Keratinocyte (primary cell): ENCODE measurements at regions not wholly inside any gene's neighbourhood (a gene's known extent, or its start where the extent isn't known, plus 50 kb on each side); places are given as distances from the start of the nearest gene placed in this dataset.

Experiments used
- DNase-seq: peaks from one replicate; pipeline ENCODE4 v3.0.0-alpha.2; 2011; ENCODE audit warnings: low read depth, missing footprints, low spot score
- FAIRE-seq: peaks from 2 replicates; lab custom pipeline; 2011; peaks lifted over from hg19 to GRCh38; lab: Jason Lieb, UNC
- H2AFZ ChIP-seq: 2 replicates; pipeline ENCODE4 v1.6.0; 2012; ENCODE audit warnings: low read length, control low read depth, inconsistent platforms; ENCODE audit not compliant: control insufficient read depth
- H3K27ac ChIP-seq: 2 replicates; pipeline ENCODE4 v1.5.1; 2011; ENCODE audit warnings: low read length; ENCODE audit not compliant: control insufficient read depth, insufficient read depth
- H3K27me3 ChIP-seq: 3 replicates; pipeline ENCODE4 v1.6.0; 2011; ENCODE audit warnings: low read length; ENCODE audit not compliant: control insufficient read depth, insufficient read depth; ENCODE audit errors: extremely low read depth
- H3K36me3 ChIP-seq, 2 experiments: 2 replicates in 1 of 2; 3 replicates in 1 of 2; pipeline ENCODE4 v1.5.1; 2011; ENCODE audit warnings: low read length in 2 of 2, mild to moderate bottlenecking in 1 of 2; ENCODE audit not compliant: control insufficient read depth in 2 of 2, insufficient read depth in 2 of 2; ENCODE audit errors: extremely low read depth in 1 of 2
- H3K4me1 ChIP-seq: 3 replicates; pipeline ENCODE4 v1.5.1; 2011; ENCODE audit warnings: low read length; ENCODE audit not compliant: control insufficient read depth, insufficient read depth; ENCODE audit errors: extremely low read depth
- H3K4me2 ChIP-seq: 3 replicates; pipeline ENCODE4 v1.6.0; 2011; ENCODE audit warnings: low read depth, low read length; ENCODE audit not compliant: control insufficient read depth, insufficient read depth; ENCODE audit errors: extremely low read depth
- H3K4me3 ChIP-seq, 3 experiments: fragments of 200-600 bp in 1 of 3; sonication (generic) in 1 of 3; 2 replicates in 2 of 3; 3 replicates in 1 of 3; pipeline ENCODE4 v1.5.1; 2011 to 2016; ENCODE audit warnings: low read length in 3 of 3, mild to moderate bottlenecking in 3 of 3, control low read depth in 2 of 3, inconsistent platforms in 1 of 3, low read depth in 1 of 3, mixed read lengths in 1 of 3, mixed run types in 1 of 3, moderate library complexity in 1 of 3; ENCODE audit not compliant: control insufficient read depth in 2 of 3, insufficient read depth in 2 of 3; ENCODE audit errors: extremely low read depth in 1 of 3
- H3K79me2 ChIP-seq: 2 replicates; pipeline ENCODE4 v1.6.0; 2012; ENCODE audit warnings: low read length; ENCODE audit not compliant: control insufficient read depth, insufficient read depth
- H3K9ac ChIP-seq: 3 replicates; pipeline ENCODE4 v1.6.0; 2011; ENCODE audit warnings: low read length; ENCODE audit not compliant: control insufficient read depth, insufficient read depth; ENCODE audit errors: extremely low read depth
- H3K9me1 ChIP-seq: 3 replicates; pipeline ENCODE4 v1.6.0; 2011; ENCODE audit warnings: low read length; ENCODE audit not compliant: control insufficient read depth, insufficient read depth; ENCODE audit errors: extremely low read depth
- H3K9me3 ChIP-seq: 2 replicates; pipeline ENCODE4 v1.5.1; 2012; ENCODE audit warnings: low read depth, low read length; ENCODE audit not compliant: control insufficient read depth
- H4K20me1 ChIP-seq: 3 replicates; pipeline ENCODE4 v1.6.0; 2011; ENCODE audit warnings: low read length; ENCODE audit not compliant: control insufficient read depth, insufficient read depth; ENCODE audit errors: extremely low read depth
- CTCF ChIP-seq, 3 experiments: IDR thresholded peaks in 1 of 3; conservative IDR thresholded peaks in 1 of 3; optimal IDR thresholded peaks in 1 of 3; 2 replicates in 2 of 3; 3 replicates in 1 of 3; pipeline versions ENCODE3 to v1.5.1; 2011; ENCODE audit warnings: low read length in 3 of 3, mild to moderate bottlenecking in 3 of 3, moderate library complexity in 2 of 3, control low read depth in 1 of 3, inconsistent platforms in 1 of 3; ENCODE audit not compliant: insufficient read depth in 2 of 3; ENCODE audit errors: extremely low read depth in 1 of 3
- EZH2 ChIP-seq: IDR thresholded peaks from one replicate; pipeline ENCODE4 v1.6.1; 2012; ENCODE audit warnings: inconsistent platforms, mild to moderate bottlenecking, low read length, moderate library complexity
- dilution Hi-C: fragments of 300-500 bp; cut with MboI; formaldehyde crosslinking; loops from one replicate; pipeline ENCODE4 v1.7.0; 2020; ENCODE audit warnings: low sequenced_read_pairs; ENCODE audit not compliant: extremely low pct_ligation_motif_present

DNA sequence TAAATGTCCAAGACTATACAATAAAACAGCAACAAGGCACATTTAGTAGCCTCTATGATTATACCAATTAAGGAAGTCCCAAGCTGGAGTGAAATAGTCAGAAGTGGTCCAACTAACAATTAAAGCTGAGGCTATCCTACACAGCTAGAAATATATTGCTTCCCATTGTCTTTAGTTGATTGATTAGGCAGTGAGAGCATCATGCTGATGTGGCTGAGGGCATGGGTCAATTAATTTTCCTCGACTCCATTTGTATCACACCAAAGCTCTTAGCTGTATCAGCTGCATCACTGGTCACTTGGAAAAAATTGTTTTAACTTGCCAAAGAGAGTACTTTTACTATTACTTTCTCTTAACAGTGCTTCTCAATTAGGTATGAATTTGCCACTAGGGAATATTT, 328.7 kb upstream of the NT5E start:
- TF ChIP-seq EZH2: no peak
- TF ChIP-seq CTCF (optimal IDR thresholded peaks at IDR 0.05 in 1 of 3, IDR thresholded peaks at IDR 0.05 in 1 of 3, conservative IDR thresholded peaks at IDR 0.05 in 1 of 3; ENCODE audit: extremely low read depth in 1 of 3, insufficient read depth in 2 of 3, low read length in 3 of 3): no peak
- FAIRE-seq (no peak), DNase-seq (no peak)
- H3K9ac ChIP-seq: no peak overlapping the region
- H3K27me3 ChIP-seq: no peaks in the 10 kb centered on the region
- H3K27ac ChIP-seq: no peak overlapping the region
- dilution Hi-C loops: no loop called here
- H3K4me3 ChIP-seq: no peak overlapping the region
- H2AFZ ChIP-seq: no peak overlapping the region
- no peaks in the 10 kb centered on the region for H3K9me1 ChIP-seq
- H3K9me3 ChIP-seq: no peaks in the 10 kb centered on the region
- H3K4me1 ChIP-seq: no peaks in the 10 kb centered on the region
- H3K36me3 ChIP-seq: no peaks in the 10 kb centered on the region
- H3K79me2 ChIP-seq: no peaks in the 10 kb centered on the region
- no peaks in the 10 kb centered on the region for H4K20me1 ChIP-seq
- H3K4me2 ChIP-seq: no peak overlapping the region

DNA sequence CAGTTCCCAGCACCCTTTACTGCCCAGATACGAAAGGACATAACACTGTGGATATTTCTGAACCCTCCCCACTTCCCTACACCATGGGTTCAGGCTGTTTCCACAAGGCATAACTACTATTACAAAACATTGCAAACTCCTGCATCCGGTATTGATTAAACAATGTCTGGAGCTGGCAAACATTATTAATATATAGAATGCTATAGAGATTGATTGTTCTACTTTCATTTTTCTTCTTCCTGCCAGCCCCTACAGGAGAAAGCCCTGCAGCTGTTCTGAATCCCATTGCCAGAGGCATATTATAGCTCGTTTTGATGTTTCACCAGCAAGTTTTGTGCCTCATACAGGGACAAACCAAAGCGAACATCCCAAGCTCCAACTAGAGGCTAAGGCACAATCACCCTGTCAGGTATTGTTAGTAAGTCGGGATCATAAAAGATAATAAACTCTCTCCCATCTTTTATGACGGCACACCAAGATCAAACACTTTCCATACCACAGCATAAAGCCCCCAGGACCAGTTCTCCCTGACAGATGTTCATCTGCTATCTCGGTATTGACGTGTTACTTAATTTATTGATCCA, 331.1 kb upstream of the NT5E start:
- Histone ChIP-seq H3K79me2 (no peaks in the 10 kb centered on the region), H3K27ac (no peak overlapping the region), H3K9me1 (no peaks in the 10 kb centered on the region), H3K9me3 (no peaks in the 10 kb centered on the region), H4K20me1 (no peaks in the 10 kb centered on the region), H3K27me3 (no peaks in the 10 kb centered on the region), H3K9ac (no peak overlapping the region), H3K36me3 (no peaks in the 10 kb centered on the region), H3K4me1 (no peaks in the 10 kb centered on the region), H2AFZ (no peak overlapping the region), H3K4me3 (no peak overlapping the region), H3K4me2 (no peak overlapping the region)
- no peak for FAIRE-seq
- TF ChIP-seq CTCF (optimal IDR thresholded peaks at IDR 0.05 in 1 of 3, IDR thresholded peaks at IDR 0.05 in 1 of 3, conservative IDR thresholded peaks at IDR 0.05 in 1 of 3; ENCODE audit: extremely low read depth in 1 of 3, insufficient read depth in 2 of 3, low read length in 3 of 3): no peak
- no peak for TF ChIP-seq EZH2
- dilution Hi-C loops: no loop called here
- no peak for DNase-seq
